SK-N-SH treated with all-trans-retinoic acid at 6 μM for 48 hours (cell line): ENCODE measurements at regions not wholly inside any gene's neighbourhood (a gene's known extent, or its start where the extent isn't known, plus 50 kb on each side); places are given as distances from the start of the nearest gene placed in this dataset.

Source experiments
- ATAC-seq: fragments of 200-7000 bp; cut with Tn5 transposase; 3 replicates; pipeline ENCODE4 v1.9.1; 2020; ENCODE audit warnings: mild to moderate bottlenecking, moderate library complexity
- ARNTL ChIP-seq: fragments of 450-650 bp; formaldehyde crosslinking; IDR thresholded peaks from 2 replicates; pipeline ENCODE4 v1.5.0; 2020; ENCODE audit warnings: low read depth, mild to moderate bottlenecking, moderate library complexity, borderline replicate concordance
- BACH2 ChIP-seq: fragments of 250-450 bp; sonication (Bioruptor Pico); IDR thresholded peaks from 2 replicates; pipeline ENCODE4 v1.9.0; 2021; ENCODE audit warnings: mild to moderate bottlenecking, borderline replicate concordance
- CREB5 ChIP-seq: fragments of 250-450 bp; sonication (Bioruptor Pico); IDR thresholded peaks from 2 replicates; pipeline ENCODE4 v1.5.1; 2020; ENCODE audit warnings: low read depth, mild to moderate bottlenecking, moderate library complexity
- CSDC2 ChIP-seq: fragments of 250-450 bp; sonication (Bioruptor Pico); IDR thresholded peaks from 2 replicates; pipeline ENCODE4 v1.5.0; 2020; ENCODE audit warnings: mild to moderate bottlenecking, moderate library complexity
- CSRNP3 ChIP-seq: fragments of 250-450 bp; sonication (Bioruptor Pico); IDR thresholded peaks from 2 replicates; pipeline ENCODE4 v1.5.1; 2021; ENCODE audit warnings: mild to moderate bottlenecking, moderate library complexity
- ESRRG ChIP-seq: fragments of 250-450 bp; sonication (Bioruptor Pico); IDR thresholded peaks from 2 replicates; pipeline ENCODE4 v1.6.1; 2021; ENCODE audit warnings: mild to moderate bottlenecking
- GLIS3 ChIP-seq: fragments of 250-450 bp; sonication (Bioruptor Pico); IDR thresholded peaks from 2 replicates; pipeline ENCODE4 v1.5.0; 2020; ENCODE audit warnings: mild to moderate bottlenecking, moderate library complexity
- ISL1 ChIP-seq: fragments of 250-450 bp; sonication (Bioruptor Pico); IDR thresholded peaks from 2 replicates; pipeline ENCODE4 v2.1.2; 2022; ENCODE audit warnings: mild to moderate bottlenecking, moderate library complexity
- POU6F1 ChIP-seq: fragments of 250-450 bp; sonication (Bioruptor Pico); IDR thresholded peaks from 2 replicates; pipeline ENCODE4 v1.8.0; 2021; ENCODE audit warnings: low read depth, mild to moderate bottlenecking, moderate library complexity, borderline replicate concordance
- PPARA ChIP-seq: fragments of 250-450 bp; sonication (Bioruptor Pico); IDR thresholded peaks from 2 replicates; pipeline ENCODE4 v1.5.0; 2020; ENCODE audit warnings: mild to moderate bottlenecking, borderline replicate concordance
- RARB ChIP-seq: fragments of 250-450 bp; sonication (Bioruptor Pico); IDR thresholded peaks from 2 replicates; pipeline ENCODE4 v1.8.0; 2021; ENCODE audit warnings: mild to moderate bottlenecking, moderate library complexity
- SNAI2 ChIP-seq: fragments of 250-450 bp; sonication (Bioruptor Pico); IDR thresholded peaks from 2 replicates; pipeline ENCODE4 v1.5.0; 2020; ENCODE audit warnings: mild to moderate bottlenecking, moderate library complexity
- TCF4 ChIP-seq: fragments of 250-450 bp; sonication (Bioruptor Pico); IDR thresholded peaks from 2 replicates; pipeline ENCODE4 v1.8.0; 2021; ENCODE audit warnings: mild to moderate bottlenecking, moderate library complexity, borderline replicate concordance
- TOX ChIP-seq: fragments of 250-450 bp; sonication (Bioruptor Pico); IDR thresholded peaks from 2 replicates; pipeline ENCODE4 v1.8.0; 2021; ENCODE audit warnings: mild to moderate bottlenecking, moderate library complexity, borderline replicate concordance
- TSHZ2 ChIP-seq: fragments of 250-450 bp; sonication (Bioruptor Pico); IDR thresholded peaks from 2 replicates; pipeline ENCODE4 v1.5.0; 2020; ENCODE audit warnings: mild to moderate bottlenecking, moderate library complexity
- ZC3H10 ChIP-seq: fragments of 250-450 bp; sonication (Bioruptor Pico); IDR thresholded peaks from 2 replicates; pipeline ENCODE4 v1.5.1; 2021; ENCODE audit warnings: mild to moderate bottlenecking, moderate library complexity
- ZFP30 ChIP-seq: fragments of 450-650 bp; formaldehyde crosslinking; IDR thresholded peaks from 2 replicates; pipeline ENCODE4 v1.5.0; 2022; ENCODE audit warnings: mild to moderate bottlenecking, moderate library complexity
- ZNF70 ChIP-seq: fragments of 450-650 bp; formaldehyde crosslinking; IDR thresholded peaks from 2 replicates; pipeline ENCODE4 v1.5.0; 2020; ENCODE audit warnings: mild to moderate bottlenecking, moderate library complexity
- ZNF8 ChIP-seq: fragments of 450-650 bp; formaldehyde crosslinking; IDR thresholded peaks from 2 replicates; pipeline ENCODE4 v1.5.0; 2020; ENCODE audit warnings: mild to moderate bottlenecking, moderate library complexity

- TF ChIP-seq POU6F1 (CRISPR knock-in tag), result no peak
- TF ChIP-seq ZFP30 (CRISPR knock-in tag), result no peak
- TF ChIP-seq PPARA (CRISPR knock-in tag), result no peak
These were observed 149.8 kb downstream of the CCDC34 start (continued) for GRCh38 chr11:27213232-27213660.

- no peak for TF ChIP-seq ZFP30 (CRISPR knock-in tag)
- no peak for TF ChIP-seq ARNTL (CRISPR knock-in tag)
- no peak for TF ChIP-seq TCF4 (CRISPR knock-in tag)
- TF ChIP-seq ZNF8 (CRISPR knock-in tag), result no peak
- no peak for TF ChIP-seq BACH2
- TF ChIP-seq POU6F1 (CRISPR knock-in tag), result no peak
- TF ChIP-seq GLIS3 (CRISPR knock-in tag), result no peak
- TF ChIP-seq TOX (CRISPR knock-in tag), result no peak
- TF ChIP-seq CSDC2, result no peak
- TF ChIP-seq ISL1, result no peak
- no peak for TF ChIP-seq RARB (CRISPR knock-in tag)
- no peak for TF ChIP-seq SNAI2 (CRISPR knock-in tag)
- no peak for TF ChIP-seq CREB5 (CRISPR knock-in tag)
- no peak for TF ChIP-seq PPARA (CRISPR knock-in tag)
- no peak for TF ChIP-seq CSRNP3 (CRISPR knock-in tag)
- TF ChIP-seq ESRRG, result no peak
- TF ChIP-seq ZC3H10 (CRISPR knock-in tag), result no peak
- no peak for TF ChIP-seq TSHZ2 (CRISPR knock-in tag)
- no peak for TF ChIP-seq ZNF70 (CRISPR knock-in tag)
- ATAC-seq, result no peak
These were observed 150.7 kb downstream of the CCDC34 start for GRCh38 chr11:27212248-27212780.

GRCh38 chr11:27211370-27212127 lies 151.5 kb downstream of the CCDC34 start:
- TF ChIP-seq TCF4 (CRISPR knock-in tag), result no peak
- no peak for TF ChIP-seq SNAI2 (CRISPR knock-in tag)
- TF ChIP-seq RARB (CRISPR knock-in tag), result no peak
- TF ChIP-seq POU6F1 (CRISPR knock-in tag), result no peak
- TF ChIP-seq CSRNP3 (CRISPR knock-in tag), result no peak
- no peak for TF ChIP-seq BACH2
- no peak for TF ChIP-seq ISL1
- TF ChIP-seq CSDC2, result no peak
- no peak for TF ChIP-seq ARNTL (CRISPR knock-in tag)
- no peak for TF ChIP-seq TSHZ2 (CRISPR knock-in tag)
- TF ChIP-seq, all 23 proteins: peak for 0

More at GRCh38 chr11:27211370-27212127, 151.5 kb downstream of the CCDC34 start:
- no peak for ATAC-seq
